ENCODE measurements at regions not wholly inside any gene's neighbourhood (a gene's known extent, or its start where the extent isn't known, plus 50 kb on each side); places are given as distances from the start of the nearest gene placed in this dataset.

DNA sequence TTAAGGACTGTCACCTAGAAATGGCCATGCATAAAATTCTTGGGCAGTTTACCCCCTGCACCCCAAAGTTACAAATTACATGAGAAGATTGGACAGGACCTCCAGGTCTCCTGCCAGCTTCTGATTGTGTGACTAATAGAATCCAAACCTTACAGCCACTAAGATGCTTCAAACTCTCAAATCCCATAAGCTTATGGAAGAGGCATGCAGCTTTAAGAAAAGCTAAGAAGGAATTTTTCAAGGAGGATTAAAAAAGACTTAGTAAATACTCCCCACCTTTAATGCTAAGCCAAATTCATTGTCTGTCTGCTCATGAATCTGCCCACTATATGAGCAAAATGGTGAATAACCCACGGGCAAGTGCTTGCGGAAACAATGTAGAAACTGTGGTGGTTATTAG lies 86.3 kb downstream of the MAIP1 start:
- Histone ChIP-seq H3K4me3 (no peak overlapping the region), H3K27me3 (no peaks in the 10 kb centered on the region), H3K9me3 (no peaks in the 10 kb centered on the region), H3K27ac (no peak overlapping the region), H3K4me1 (ENCODE audit: insufficient read depth) (peaks cover 7% of the 10 kb centered on the region), H3K36me3 (no peaks in the 10 kb centered on the region)
- no peak for TF ChIP-seq EP300 (IDR thresholded peaks at IDR 0.05)
- TF ChIP-seq, protein P1, sequence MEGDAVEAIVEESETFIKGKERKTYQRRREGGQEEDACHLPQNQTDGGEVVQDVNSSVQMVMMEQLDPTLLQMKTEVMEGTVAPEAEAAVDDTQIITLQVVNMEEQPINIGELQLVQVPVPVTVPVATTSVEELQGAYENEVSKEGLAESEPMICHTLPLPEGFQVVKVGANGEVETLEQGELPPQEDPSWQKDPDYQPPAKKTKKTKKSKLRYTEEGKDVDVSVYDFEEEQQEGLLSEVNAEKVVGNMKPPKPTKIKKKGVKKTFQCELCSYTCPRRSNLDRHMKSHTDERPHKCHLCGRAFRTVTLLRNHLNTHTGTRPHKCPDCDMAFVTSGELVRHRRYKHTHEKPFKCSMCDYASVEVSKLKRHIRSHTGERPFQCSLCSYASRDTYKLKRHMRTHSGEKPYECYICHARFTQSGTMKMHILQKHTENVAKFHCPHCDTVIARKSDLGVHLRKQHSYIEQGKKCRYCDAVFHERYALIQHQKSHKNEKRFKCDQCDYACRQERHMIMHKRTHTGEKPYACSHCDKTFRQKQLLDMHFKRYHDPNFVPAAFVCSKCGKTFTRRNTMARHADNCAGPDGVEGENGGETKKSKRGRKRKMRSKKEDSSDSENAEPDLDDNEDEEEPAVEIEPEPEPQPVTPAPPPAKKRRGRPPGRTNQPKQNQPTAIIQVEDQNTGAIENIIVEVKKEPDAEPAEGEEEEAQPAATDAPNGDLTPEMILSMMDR (IDR thresholded peaks at IDR 0.05), result no peak
- no peak for TF ChIP-seq POLR2A (IDR thresholded peaks at IDR 0.05)
- WGBS, 3 donors, result 94 to 100% (median 99%) methylated on average over 2 of the region's 2 CpGs
- DNase-seq, result no peak
- intact Hi-C loops (cut with DNase I), result loop anchor here in 1 of 4 donors (10.0 kb wide), 1 partner anchor 63 kb away; no protein-coding TSS in a partner anchor

DNA sequence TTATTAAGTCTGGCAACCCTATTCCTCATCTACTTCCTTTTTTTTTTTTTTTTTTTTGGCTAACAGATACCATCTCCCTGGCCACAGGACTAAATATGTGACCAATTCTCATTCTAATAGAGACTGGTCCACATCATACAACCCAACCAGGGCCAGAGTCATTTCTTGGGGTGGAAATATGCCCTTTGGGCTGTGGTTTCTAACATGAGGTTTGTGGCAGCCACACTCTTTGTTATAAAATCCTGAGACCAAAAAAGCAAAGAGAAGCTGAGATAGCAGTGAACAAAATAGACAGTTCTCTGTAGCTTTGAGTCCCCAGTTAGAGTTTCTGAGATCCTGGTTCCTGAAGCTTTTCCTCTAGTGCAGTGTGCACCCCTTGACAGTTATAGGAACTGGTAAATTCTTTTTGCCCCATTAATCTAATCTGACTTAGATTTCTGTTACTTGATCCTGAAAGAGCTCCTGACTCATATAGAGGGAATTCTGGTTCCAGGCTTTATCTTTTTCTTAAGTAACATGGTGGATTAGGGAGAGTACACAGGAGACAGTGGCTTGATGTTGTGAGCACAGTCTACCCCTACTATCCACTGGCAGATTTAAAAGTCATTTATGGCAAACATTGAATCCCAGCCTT lies 86.8 kb downstream of the MAIP1 start:
- Histone ChIP-seq H3K27me3 (no peaks in the 10 kb centered on the region), H3K36me3 (no peaks in the 10 kb centered on the region), H3K4me3 (no peak overlapping the region), H3K4me1 (ENCODE audit: insufficient read depth) (peaks cover 7% of the 10 kb centered on the region), H3K9me3 (no peaks in the 10 kb centered on the region), H3K27ac (no peak overlapping the region)
- no peak for DNase-seq
- intact Hi-C loops (cut with DNase I), result loop anchor here in 1 of 4 donors (10.0 kb wide), 1 partner anchor 63 kb away; no protein-coding TSS in a partner anchor
- TF ChIP-seq POLR2A (IDR thresholded peaks at IDR 0.05) (no peak), EP300 (IDR thresholded peaks at IDR 0.05) (no peak)
- TF ChIP-seq, protein P1 (IDR thresholded peaks at IDR 0.05), result no peak

DNA sequence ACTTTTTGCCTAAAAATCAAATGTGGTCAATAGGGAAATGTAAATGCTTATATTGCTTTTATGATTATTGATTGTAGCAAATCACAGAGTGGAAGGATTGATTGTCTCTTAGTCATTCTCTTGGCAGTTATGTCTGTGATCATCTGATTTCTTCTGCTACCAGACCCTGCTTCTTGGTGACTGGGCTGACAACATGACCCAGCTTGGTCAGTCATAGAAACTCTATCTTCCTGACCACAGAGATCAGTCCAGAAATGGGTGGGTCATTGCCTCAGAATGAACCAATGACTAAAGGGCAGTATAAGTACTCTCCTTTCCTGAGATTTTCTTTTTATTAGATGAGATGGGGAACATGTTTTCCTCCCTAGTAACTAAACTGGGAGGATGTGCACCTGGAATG lies 87.6 kb downstream of the MAIP1 start:
- Histone ChIP-seq H3K4me3 (no peak overlapping the region), H3K9me3 (no peaks in the 10 kb centered on the region), H3K27me3 (no peaks in the 10 kb centered on the region), H3K27ac (no peak overlapping the region), H3K4me1 (ENCODE audit: insufficient read depth) (peaks cover 7% of the 10 kb centered on the region), H3K36me3 (no peaks in the 10 kb centered on the region)
- TF ChIP-seq POLR2A (IDR thresholded peaks at IDR 0.05), result no peak
- TF ChIP-seq, protein P1 (IDR thresholded peaks at IDR 0.05), result no peak
- no peak for TF ChIP-seq EP300 (IDR thresholded peaks at IDR 0.05)
- DNase-seq, result no peak
- intact Hi-C loops (cut with DNase I), result loop anchor here in 1 of 4 donors (10.0 kb wide), 1 partner anchor 62 kb away; no protein-coding TSS in a partner anchor

DNA sequence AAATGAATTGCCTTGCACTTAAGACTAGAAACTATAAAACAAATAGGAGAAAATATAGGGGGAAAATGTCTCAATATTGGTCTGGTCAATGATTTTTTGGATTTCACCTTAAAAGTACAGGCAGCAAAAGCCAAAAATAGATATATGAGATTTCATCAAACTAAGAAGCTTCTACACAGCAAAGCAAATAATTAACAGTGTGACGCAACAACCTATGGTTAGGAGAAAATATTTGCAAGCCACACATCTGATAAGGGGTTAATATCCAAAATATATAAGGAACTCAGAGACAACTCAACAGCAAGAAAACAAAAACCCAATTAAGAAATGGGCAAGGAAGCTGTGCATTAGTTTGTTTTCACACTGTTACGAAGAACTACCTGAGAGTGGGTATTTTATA lies 89.1 kb downstream of the MAIP1 start:
- Histone ChIP-seq H3K27ac (no peak overlapping the region), H3K27me3 (no peaks in the 10 kb centered on the region), H3K9me3 (no peaks in the 10 kb centered on the region), H3K4me1 (ENCODE audit: insufficient read depth) (peaks cover 5% of the 10 kb centered on the region), H3K36me3 (no peaks in the 10 kb centered on the region), H3K4me3 (no peak overlapping the region)
- TF ChIP-seq EP300 (IDR thresholded peaks at IDR 0.05), result no peak
- TF ChIP-seq, protein P1 (IDR thresholded peaks at IDR 0.05), result no peak
- TF ChIP-seq POLR2A (IDR thresholded peaks at IDR 0.05), result no peak
- WGBS, 3 donors, result 97 to 98% (median 97%) methylated on average over 2 of the region's 2 CpGs
- no peak for DNase-seq
- intact Hi-C loops (cut with DNase I), result loop anchor here in 1 of 4 donors (10.0 kb wide), 1 partner anchor 60 kb away; no protein-coding TSS in a partner anchor
